GM18505 (cell line): ENCODE measurements at regions not wholly inside any gene's neighbourhood (a gene's known extent, or its start where the extent isn't known, plus 50 kb on each side); places are given as distances from the start of the nearest gene placed in this dataset.
A peak's percentile ranks its signal among the peaks of the same experiment; 100 is the strongest.

Experiments
- ATAC-seq: cut with Tn5 transposase; IDR thresholded peaks from one replicate; pipeline ENCODE4 v1.9.1; 2021; ENCODE audit not compliant: unreplicated experiment
- POLR2A ChIP-seq: IDR thresholded peaks from 4 replicates; pipeline ENCODE4 v1.6.1; 2011; ENCODE audit warnings: borderline replicate concordance; ENCODE audit not compliant: insufficient read depth, insufficient read length; ENCODE audit errors: extremely low read depth

- ATAC-seq: no peak
- TF ChIP-seq POLR2A: no peak
Measured at GRCh38 chr18:60235164-60235563, 137.4 kb downstream of the MC4R start.

GRCh38 chr18:60232541-60232940, 140.0 kb downstream of the MC4R start:
- TF ChIP-seq POLR2A: no peak
- ATAC-seq: peak; percentile 59

GRCh38 chr18:60228609-60229595, 143.7 kb downstream of the MC4R start:
- TF ChIP-seq POLR2A: no peak
- ATAC-seq: no peak

- ATAC-seq: no peak
- TF ChIP-seq POLR2A: no peak
Measured at GRCh38 chr18:60215432-60215831, 157.1 kb downstream of the MC4R start.

GRCh38 chr18:60209042-60209441, 163.5 kb downstream of the MC4R start:
- no peak for ATAC-seq
- no peak for TF ChIP-seq POLR2A

- no peak for ATAC-seq
- TF ChIP-seq POLR2A: no peak
Measured at GRCh38 chr18:60202708-60203107, 169.9 kb downstream of the MC4R start.

GRCh38 chr18:60200558-60200957, 172.0 kb downstream of the MC4R start:
- ATAC-seq: no peak
- no peak for TF ChIP-seq POLR2A

GRCh38 chr18:60199505-60199904, 173.1 kb downstream of the MC4R start:
- TF ChIP-seq POLR2A: no peak
- ATAC-seq: no peak

GRCh38 chr18:60197671-60198462, 174.7 kb downstream of the MC4R start:
- no peak for ATAC-seq
- no peak for TF ChIP-seq POLR2A

- ATAC-seq: no peak
- no peak for TF ChIP-seq POLR2A
Measured at GRCh38 chr18:60196836-60197606, 175.6 kb downstream of the MC4R start.

- no peak for TF ChIP-seq POLR2A
Measured at GRCh38 chr18:60193780-60194179, 178.8 kb downstream of the MC4R start.

GRCh38 chr18:60191926-60192325, 180.6 kb downstream of the MC4R start:
- no peak for ATAC-seq
- no peak for TF ChIP-seq POLR2A

More at GRCh38 chr18:60193780-60194179, 178.8 kb downstream of the MC4R start:
- no peak for ATAC-seq

- ATAC-seq: no peak
- no peak for TF ChIP-seq POLR2A
Measured at GRCh38 chr18:60189856-60190255, 182.7 kb downstream of the MC4R start.
